ENCODE measurements at regions not wholly inside any gene's neighbourhood (a gene's known extent, or its start where the extent isn't known, plus 50 kb on each side); places are given as distances from the start of the nearest gene placed in this dataset.
A peak's percentile ranks its signal among the peaks of the same experiment; 100 is the strongest.

- intact Hi-C loops (cut with DNase I): no loop called here
- no peaks in the 10 kb centered on the region for H3K27me3 ChIP-seq
- H3K36me3 ChIP-seq: no peaks in the 10 kb centered on the region
- no peaks in the 10 kb centered on the region for H3K9me3 ChIP-seq
- no peak for TF ChIP-seq CTCF (IDR thresholded peaks at IDR 0.05)
- H3K4me3 ChIP-seq: no peak overlapping the region
- no peak overlapping the region for H3K27ac ChIP-seq
- H3K4me1 ChIP-seq: no peaks in the 10 kb centered on the region
- no peak overlapping the region for H3K9ac ChIP-seq (ENCODE audit: low read depth in 2 of 2, low read length in 2 of 2)
- no peak for DNase-seq
Observed at GRCh38 chr13:40386586-40386985, 279.9 kb downstream of the FOXO1 start.

- Histone ChIP-seq H3K9me3 (no peaks in the 10 kb centered on the region), H3K4me1 (no peaks in the 10 kb centered on the region), H3K4me3 (no peak overlapping the region), H3K27me3 (no peaks in the 10 kb centered on the region), H3K9ac (ENCODE audit: low read depth in 2 of 2, low read length in 2 of 2) (no peak overlapping the region), H3K27ac (no peak overlapping the region), H3K36me3 (no peaks in the 10 kb centered on the region)
- intact Hi-C loops (cut with DNase I): no loop called here
- peak; percentile 9 for DNase-seq
- TF ChIP-seq CTCF (IDR thresholded peaks at IDR 0.05): no peak
Observed at GRCh38 chr13:40387775-40388174, 278.7 kb downstream of the FOXO1 start.

- intact Hi-C loops (cut with DNase I): no loop called here
- Histone ChIP-seq H3K9ac (ENCODE audit: low read depth in 2 of 2, low read length in 2 of 2) (no peak overlapping the region), H3K27me3 (no peaks in the 10 kb centered on the region), H3K9me3 (no peaks in the 10 kb centered on the region), H3K4me1 (no peaks in the 10 kb centered on the region), H3K36me3 (no peaks in the 10 kb centered on the region), H3K4me3 (no peak overlapping the region), H3K27ac (peak overlapping the region; percentile 20)
- DNase-seq: peak; percentile 27
- TF ChIP-seq CTCF (IDR thresholded peaks at IDR 0.05): no peak
Observed at GRCh38 chr13:40388617-40389016, 277.8 kb downstream of the FOXO1 start.

- H3K27ac ChIP-seq: peak overlapping the region; percentile 20
- peak overlapping the region in 1 of 2 donors; percentile 27 for H3K9ac ChIP-seq (ENCODE audit: low read depth in 2 of 2, low read length in 2 of 2)
- peak; percentile 17 for DNase-seq
Observed at GRCh38 chr13:40389081-40389641, 277.3 kb downstream of the FOXO1 start.

GRCh38 chr13:40390401-40390916 lies 276.0 kb downstream of the FOXO1 start:
- H3K36me3 ChIP-seq: no peaks in the 10 kb centered on the region
- no peaks in the 10 kb centered on the region for H3K4me1 ChIP-seq
- intact Hi-C loops (cut with DNase I): no loop called here
- DNase-seq: no peak
- no peak for TF ChIP-seq CTCF (IDR thresholded peaks at IDR 0.05)
- H3K4me3 ChIP-seq: no peak overlapping the region
- H3K9me3 ChIP-seq: no peaks in the 10 kb centered on the region
- H3K9ac ChIP-seq (ENCODE audit: low read depth in 2 of 2, low read length in 2 of 2): no peak overlapping the region
- no peaks in the 10 kb centered on the region for H3K27me3 ChIP-seq
- no peak overlapping the region for H3K27ac ChIP-seq

More at GRCh38 chr13:40389081-40389641, 277.3 kb downstream of the FOXO1 start:
- H3K9me3 ChIP-seq: no peaks in the 10 kb centered on the region
- TF ChIP-seq CTCF (IDR thresholded peaks at IDR 0.05): no peak
- no peaks in the 10 kb centered on the region for H3K4me1 ChIP-seq
- no peaks in the 10 kb centered on the region for H3K36me3 ChIP-seq
- no peak overlapping the region for H3K4me3 ChIP-seq
- no peaks in the 10 kb centered on the region for H3K27me3 ChIP-seq
- intact Hi-C loops (cut with DNase I): no loop called here

All from colonic mucosa (tissue), 4 donors.